ENCODE measurements at regions not wholly inside any gene's neighbourhood (a gene's known extent, or its start where the extent isn't known, plus 50 kb on each side); places are given as distances from the start of the nearest gene placed in this dataset.

DNA sequence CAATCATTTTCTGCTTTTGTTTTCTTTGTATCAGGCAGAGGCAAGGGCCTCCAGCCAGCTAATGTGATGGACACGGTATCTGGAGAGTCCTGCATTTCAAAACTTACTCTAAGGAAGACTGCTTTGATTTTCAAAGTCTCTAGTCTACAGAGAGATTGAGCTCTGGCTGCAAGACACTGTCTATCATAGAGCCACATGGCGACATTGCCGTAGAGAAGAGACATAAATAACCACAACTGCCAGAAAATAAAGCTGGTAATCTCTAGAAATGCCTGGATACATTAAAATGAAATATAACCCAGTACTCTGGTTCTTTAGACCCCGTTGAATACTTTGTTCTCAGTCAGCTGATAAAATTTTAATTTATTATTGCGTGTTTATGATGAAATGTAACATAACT lies 90.8 kb downstream of the OTUD1 start:
- no peaks in the 10 kb centered on the region for H3K27me3 ChIP-seq (ENCODE audit: insufficient read depth, poor library complexity, severe bottlenecking)
- no peak overlapping the region for H3K4me3 ChIP-seq (ENCODE audit: severe bottlenecking)
- DNase-seq (ENCODE audit: low spot score) (no peak), ATAC-seq (ENCODE audit: low read depth) (no peak)
- H3K9me3 ChIP-seq (ENCODE audit: severe bottlenecking) = peaks cover 2% of the 10 kb centered on the region
- H3K36me3 ChIP-seq (ENCODE audit: low read depth) = no peaks in the 10 kb centered on the region
- H3K27ac ChIP-seq (ENCODE audit: poor library complexity, severe bottlenecking) = no peak overlapping the region
- TF ChIP-seq, protein P1, sequence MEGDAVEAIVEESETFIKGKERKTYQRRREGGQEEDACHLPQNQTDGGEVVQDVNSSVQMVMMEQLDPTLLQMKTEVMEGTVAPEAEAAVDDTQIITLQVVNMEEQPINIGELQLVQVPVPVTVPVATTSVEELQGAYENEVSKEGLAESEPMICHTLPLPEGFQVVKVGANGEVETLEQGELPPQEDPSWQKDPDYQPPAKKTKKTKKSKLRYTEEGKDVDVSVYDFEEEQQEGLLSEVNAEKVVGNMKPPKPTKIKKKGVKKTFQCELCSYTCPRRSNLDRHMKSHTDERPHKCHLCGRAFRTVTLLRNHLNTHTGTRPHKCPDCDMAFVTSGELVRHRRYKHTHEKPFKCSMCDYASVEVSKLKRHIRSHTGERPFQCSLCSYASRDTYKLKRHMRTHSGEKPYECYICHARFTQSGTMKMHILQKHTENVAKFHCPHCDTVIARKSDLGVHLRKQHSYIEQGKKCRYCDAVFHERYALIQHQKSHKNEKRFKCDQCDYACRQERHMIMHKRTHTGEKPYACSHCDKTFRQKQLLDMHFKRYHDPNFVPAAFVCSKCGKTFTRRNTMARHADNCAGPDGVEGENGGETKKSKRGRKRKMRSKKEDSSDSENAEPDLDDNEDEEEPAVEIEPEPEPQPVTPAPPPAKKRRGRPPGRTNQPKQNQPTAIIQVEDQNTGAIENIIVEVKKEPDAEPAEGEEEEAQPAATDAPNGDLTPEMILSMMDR (IDR thresholded peaks at IDR 0.05; ENCODE audit: poor library complexity, severe bottlenecking) = no peak
- peaks cover 9% of the 10 kb centered on the region for H3K4me1 ChIP-seq (ENCODE audit: insufficient read depth, poor library complexity, severe bottlenecking)

DNA sequence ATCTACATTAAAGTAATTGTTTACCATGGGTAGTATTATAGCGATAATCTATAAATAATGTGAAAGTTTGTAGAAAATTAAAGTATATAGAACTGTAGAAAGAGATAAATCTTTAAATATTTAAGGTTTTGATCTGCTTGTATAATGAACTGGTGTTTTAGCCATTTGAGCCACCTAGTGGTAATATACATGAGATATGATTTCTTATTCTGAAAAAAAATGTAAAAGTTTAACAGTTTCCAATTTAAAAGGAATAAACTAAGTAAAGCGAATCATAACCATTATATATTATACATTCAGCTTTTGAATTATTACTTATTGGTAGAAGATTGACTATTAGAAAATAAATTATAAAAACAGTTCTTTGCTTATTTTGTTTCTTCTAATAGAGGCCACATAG lies 91.2 kb downstream of the OTUD1 start:
- H3K9me3 ChIP-seq (ENCODE audit: severe bottlenecking) = peaks cover 2% of the 10 kb centered on the region
- no peak for ATAC-seq (ENCODE audit: low read depth)
- H3K4me3 ChIP-seq (ENCODE audit: severe bottlenecking) = no peak overlapping the region
- H3K36me3 ChIP-seq (ENCODE audit: low read depth) = no peaks in the 10 kb centered on the region
- no peak for DNase-seq (ENCODE audit: low spot score)
- H3K27me3 ChIP-seq (ENCODE audit: insufficient read depth, poor library complexity, severe bottlenecking) = no peaks in the 10 kb centered on the region
- TF ChIP-seq, protein P1 (IDR thresholded peaks at IDR 0.05; ENCODE audit: poor library complexity, severe bottlenecking) = peak; percentile 74
- H3K27ac ChIP-seq (ENCODE audit: poor library complexity, severe bottlenecking) = no peak overlapping the region
- peaks cover 9% of the 10 kb centered on the region for H3K4me1 ChIP-seq (ENCODE audit: insufficient read depth, poor library complexity, severe bottlenecking)

- Histone ChIP-seq H3K27ac (ENCODE audit: poor library complexity, severe bottlenecking) (no peak overlapping the region), H3K36me3 (ENCODE audit: low read depth) (no peaks in the 10 kb centered on the region), H3K4me1 (ENCODE audit: insufficient read depth, poor library complexity, severe bottlenecking) (peaks cover 9% of the 10 kb centered on the region), H3K27me3 (ENCODE audit: insufficient read depth, poor library complexity, severe bottlenecking) (no peaks in the 10 kb centered on the region), H3K9me3 (ENCODE audit: severe bottlenecking) (peaks cover 2% of the 10 kb centered on the region), H3K4me3 (ENCODE audit: severe bottlenecking) (no peak overlapping the region)
- TF ChIP-seq, protein P1 (IDR thresholded peaks at IDR 0.05; ENCODE audit: poor library complexity, severe bottlenecking) = no peak
- ATAC-seq (ENCODE audit: low read depth) = no peak
- DNase-seq (ENCODE audit: low spot score) = no peak
These were observed 94.3 kb downstream of the OTUD1 start for GRCh38 chr10:23533212-23533611.

DNA sequence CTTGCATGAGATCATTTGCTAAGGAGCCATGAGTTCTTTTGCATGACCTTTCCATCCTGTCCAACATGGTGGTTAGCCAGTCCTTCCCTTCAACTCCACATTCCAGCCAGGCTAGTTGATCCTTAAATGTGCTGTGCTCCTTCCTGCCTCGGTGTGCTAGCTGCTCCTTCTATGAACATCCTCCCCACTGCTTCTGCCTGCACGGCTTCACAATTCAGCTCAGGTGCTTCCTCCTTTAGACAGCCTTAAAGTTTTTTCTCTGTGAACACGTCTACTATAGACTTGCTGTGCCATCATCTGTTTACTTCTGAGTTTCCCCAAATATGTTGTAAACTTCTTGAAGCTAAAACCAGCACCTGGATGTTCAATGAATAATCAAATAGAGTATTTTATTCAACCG lies 95.5 kb downstream of the OTUD1 start:
- TF ChIP-seq, protein P1 (IDR thresholded peaks at IDR 0.05; ENCODE audit: poor library complexity, severe bottlenecking) = no peak
- no peaks in the 10 kb centered on the region for H3K27me3 ChIP-seq (ENCODE audit: insufficient read depth, poor library complexity, severe bottlenecking)
- peaks cover 2% of the 10 kb centered on the region for H3K9me3 ChIP-seq (ENCODE audit: severe bottlenecking)
- no peak for ATAC-seq (ENCODE audit: low read depth)
- no peaks in the 10 kb centered on the region for H3K36me3 ChIP-seq (ENCODE audit: low read depth)
- H3K4me3 ChIP-seq (ENCODE audit: severe bottlenecking) = no peak overlapping the region
- peaks cover 9% of the 10 kb centered on the region for H3K4me1 ChIP-seq (ENCODE audit: insufficient read depth, poor library complexity, severe bottlenecking)
- no peak for DNase-seq (ENCODE audit: low spot score)
- no peak overlapping the region for H3K27ac ChIP-seq (ENCODE audit: poor library complexity, severe bottlenecking)

DNA sequence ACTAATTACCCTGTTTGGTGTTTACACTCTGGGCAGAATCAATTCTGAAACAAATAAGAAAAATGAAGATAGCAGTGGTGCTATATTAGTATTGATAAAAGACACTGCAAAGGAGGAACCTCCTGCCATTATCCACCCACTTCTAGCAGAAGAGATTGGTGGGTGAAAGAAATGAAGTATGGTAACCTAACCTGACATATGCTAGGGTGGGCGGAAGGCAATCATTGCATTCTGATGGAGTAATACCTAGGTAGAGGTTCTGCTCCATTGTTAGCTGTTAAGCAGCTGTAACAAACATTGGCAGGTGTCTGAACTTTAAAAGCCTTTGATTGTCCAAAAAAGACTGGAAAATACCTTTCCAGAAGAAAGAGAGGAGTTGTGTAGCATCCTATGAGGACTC lies 95.9 kb downstream of the OTUD1 start:
- Histone ChIP-seq H3K9me3 (ENCODE audit: severe bottlenecking) (peaks cover 2% of the 10 kb centered on the region), H3K36me3 (ENCODE audit: low read depth) (no peaks in the 10 kb centered on the region), H3K27me3 (ENCODE audit: insufficient read depth, poor library complexity, severe bottlenecking) (no peaks in the 10 kb centered on the region), H3K4me3 (ENCODE audit: severe bottlenecking) (no peak overlapping the region), H3K27ac (ENCODE audit: poor library complexity, severe bottlenecking) (no peak overlapping the region), H3K4me1 (ENCODE audit: insufficient read depth, poor library complexity, severe bottlenecking) (peaks cover 9% of the 10 kb centered on the region)
- DNase-seq (ENCODE audit: low spot score) (no peak), ATAC-seq (ENCODE audit: low read depth) (no peak)
- TF ChIP-seq, protein P1 (IDR thresholded peaks at IDR 0.05; ENCODE audit: poor library complexity, severe bottlenecking) = no peak

Measured in RWPE2 (cell line).